Liver (tissue), 3 donors: ENCODE measurements at regions not wholly inside any gene's neighbourhood (a gene's known extent, or its start where the extent isn't known, plus 50 kb on each side); places are given as distances from the start of the nearest gene placed in this dataset.

Experiments
- EGR1 ChIP-seq, 2 donors: IDR thresholded peaks; 2 replicates each; pipeline ENCODE4 v1.6.1; 2016 to 2018; ENCODE audit warnings: antibody characterized with exemption in 2 of 2, low read depth in 2 of 2
- FOXA1 ChIP-seq: IDR thresholded peaks from 2 replicates; pipeline ENCODE4 v1.6.1; 2016; ENCODE audit warnings: antibody characterized with exemption
- HNF4G ChIP-seq: IDR thresholded peaks from 2 replicates; pipeline ENCODE4 v1.6.1; 2016; ENCODE audit warnings: antibody characterized with exemption
- NR2F2 ChIP-seq: IDR thresholded peaks from 2 replicates; pipeline ENCODE4 v1.6.1; 2016; ENCODE audit warnings: antibody characterized with exemption
- RAD21 ChIP-seq, 2 donors: IDR thresholded peaks; 2 replicates each; pipeline ENCODE4 v1.6.1; 2016; ENCODE audit warnings: antibody characterized with exemption in 2 of 2, mild to moderate bottlenecking in 2 of 2
- SP1 ChIP-seq: IDR thresholded peaks from 2 replicates; pipeline ENCODE4 v1.6.1; 2018; ENCODE audit warnings: antibody characterized with exemption, mild to moderate bottlenecking
- TAF1 ChIP-seq: conservative IDR thresholded peaks from 2 replicates; pipeline ENCODE4 v1.6.1; 2016; ENCODE audit warnings: antibody characterized with exemption, mild to moderate bottlenecking
- YY1 ChIP-seq: IDR thresholded peaks from 2 replicates; pipeline ENCODE4 v1.6.1; 2016; ENCODE audit warnings: antibody characterized with exemption, mild to moderate bottlenecking
- TF ChIP-seq, protein P1 (sequence below): fragments of 150-350 bp; IDR thresholded peaks from 2 replicates; pipeline ENCODE4 v1.5.1; 2017; ENCODE audit warnings: improper control_type of control experiment, low read depth, low read length; ENCODE audit not compliant: missing input control
- TF ChIP-seq, protein P2 (sequence below): IDR thresholded peaks from 2 replicates; pipeline ENCODE4 v1.6.1; 2016; ENCODE audit warnings: antibody characterized with exemption, mild to moderate bottlenecking
- TF ChIP-seq, protein P3 (sequence below): IDR thresholded peaks from 2 replicates; pipeline ENCODE4 v1.6.1; 2016; ENCODE audit warnings: antibody characterized with exemption
- TF ChIP-seq, protein P4 (sequence below): IDR thresholded peaks from 2 replicates; pipeline ENCODE4 v1.6.1; 2016; ENCODE audit warnings: antibody characterized with exemption
- TF ChIP-seq, protein P5 (sequence below): IDR thresholded peaks from 2 replicates; pipeline ENCODE4 v1.6.1; 2016; ENCODE audit warnings: antibody characterized with exemption
- donor health status: healthy.
- donor health status: healthy.

DNA sequence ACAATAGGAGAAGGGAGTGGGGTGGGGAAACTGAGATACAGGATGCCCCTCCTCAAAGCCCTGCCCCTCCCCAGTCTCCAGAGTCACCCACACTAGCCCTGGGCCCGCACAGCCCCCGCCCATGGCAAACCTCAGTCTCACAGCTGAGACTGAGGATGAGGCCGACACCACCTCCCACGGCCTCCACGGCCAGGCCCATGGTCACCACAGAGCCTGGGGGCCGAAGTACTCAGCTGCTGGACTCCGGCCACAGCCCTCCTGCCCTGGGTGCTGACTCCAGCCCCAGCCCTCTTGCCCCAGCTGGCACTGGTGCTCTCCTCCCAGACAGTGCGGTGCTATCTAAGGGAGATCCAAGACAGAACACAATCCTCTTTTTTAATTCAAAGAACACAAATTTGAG lies 176.1 kb downstream of the TTLL2 start:
- TF ChIP-seq, protein P1, sequence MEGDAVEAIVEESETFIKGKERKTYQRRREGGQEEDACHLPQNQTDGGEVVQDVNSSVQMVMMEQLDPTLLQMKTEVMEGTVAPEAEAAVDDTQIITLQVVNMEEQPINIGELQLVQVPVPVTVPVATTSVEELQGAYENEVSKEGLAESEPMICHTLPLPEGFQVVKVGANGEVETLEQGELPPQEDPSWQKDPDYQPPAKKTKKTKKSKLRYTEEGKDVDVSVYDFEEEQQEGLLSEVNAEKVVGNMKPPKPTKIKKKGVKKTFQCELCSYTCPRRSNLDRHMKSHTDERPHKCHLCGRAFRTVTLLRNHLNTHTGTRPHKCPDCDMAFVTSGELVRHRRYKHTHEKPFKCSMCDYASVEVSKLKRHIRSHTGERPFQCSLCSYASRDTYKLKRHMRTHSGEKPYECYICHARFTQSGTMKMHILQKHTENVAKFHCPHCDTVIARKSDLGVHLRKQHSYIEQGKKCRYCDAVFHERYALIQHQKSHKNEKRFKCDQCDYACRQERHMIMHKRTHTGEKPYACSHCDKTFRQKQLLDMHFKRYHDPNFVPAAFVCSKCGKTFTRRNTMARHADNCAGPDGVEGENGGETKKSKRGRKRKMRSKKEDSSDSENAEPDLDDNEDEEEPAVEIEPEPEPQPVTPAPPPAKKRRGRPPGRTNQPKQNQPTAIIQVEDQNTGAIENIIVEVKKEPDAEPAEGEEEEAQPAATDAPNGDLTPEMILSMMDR, result no peak
- TF ChIP-seq RAD21 (IDR thresholded peaks at IDR 0.05), result no peak
- no peak for TF ChIP-seq EGR1 (IDR thresholded peaks at IDR 0.05; ENCODE audit: low read depth in 2 of 2)
- TF ChIP-seq, protein P2, sequence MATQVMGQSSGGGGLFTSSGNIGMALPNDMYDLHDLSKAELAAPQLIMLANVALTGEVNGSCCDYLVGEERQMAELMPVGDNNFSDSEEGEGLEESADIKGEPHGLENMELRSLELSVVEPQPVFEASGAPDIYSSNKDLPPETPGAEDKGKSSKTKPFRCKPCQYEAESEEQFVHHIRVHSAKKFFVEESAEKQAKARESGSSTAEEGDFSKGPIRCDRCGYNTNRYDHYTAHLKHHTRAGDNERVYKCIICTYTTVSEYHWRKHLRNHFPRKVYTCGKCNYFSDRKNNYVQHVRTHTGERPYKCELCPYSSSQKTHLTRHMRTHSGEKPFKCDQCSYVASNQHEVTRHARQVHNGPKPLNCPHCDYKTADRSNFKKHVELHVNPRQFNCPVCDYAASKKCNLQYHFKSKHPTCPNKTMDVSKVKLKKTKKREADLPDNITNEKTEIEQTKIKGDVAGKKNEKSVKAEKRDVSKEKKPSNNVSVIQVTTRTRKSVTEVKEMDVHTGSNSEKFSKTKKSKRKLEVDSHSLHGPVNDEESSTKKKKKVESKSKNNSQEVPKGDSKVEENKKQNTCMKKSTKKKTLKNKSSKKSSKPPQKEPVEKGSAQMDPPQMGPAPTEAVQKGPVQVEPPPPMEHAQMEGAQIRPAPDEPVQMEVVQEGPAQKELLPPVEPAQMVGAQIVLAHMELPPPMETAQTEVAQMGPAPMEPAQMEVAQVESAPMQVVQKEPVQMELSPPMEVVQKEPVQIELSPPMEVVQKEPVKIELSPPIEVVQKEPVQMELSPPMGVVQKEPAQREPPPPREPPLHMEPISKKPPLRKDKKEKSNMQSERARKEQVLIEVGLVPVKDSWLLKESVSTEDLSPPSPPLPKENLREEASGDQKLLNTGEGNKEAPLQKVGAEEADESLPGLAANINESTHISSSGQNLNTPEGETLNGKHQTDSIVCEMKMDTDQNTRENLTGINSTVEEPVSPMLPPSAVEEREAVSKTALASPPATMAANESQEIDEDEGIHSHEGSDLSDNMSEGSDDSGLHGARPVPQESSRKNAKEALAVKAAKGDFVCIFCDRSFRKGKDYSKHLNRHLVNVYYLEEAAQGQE, result no peak
- TF ChIP-seq HNF4G, result no peak
- no peak for TF ChIP-seq NR2F2
- no peak for TF ChIP-seq SP1
- TF ChIP-seq TAF1, result no peak
- TF ChIP-seq, protein P3, sequence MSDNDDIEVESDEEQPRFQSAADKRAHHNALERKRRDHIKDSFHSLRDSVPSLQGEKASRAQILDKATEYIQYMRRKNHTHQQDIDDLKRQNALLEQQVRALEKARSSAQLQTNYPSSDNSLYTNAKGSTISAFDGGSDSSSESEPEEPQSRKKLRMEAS, result no peak
- TF ChIP-seq, protein P4, sequence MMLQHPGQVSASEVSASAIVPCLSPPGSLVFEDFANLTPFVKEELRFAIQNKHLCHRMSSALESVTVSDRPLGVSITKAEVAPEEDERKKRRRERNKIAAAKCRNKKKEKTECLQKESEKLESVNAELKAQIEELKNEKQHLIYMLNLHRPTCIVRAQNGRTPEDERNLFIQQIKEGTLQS, result no peak
- TF ChIP-seq YY1, result no peak
- no peak for TF ChIP-seq FOXA1
- TF ChIP-seq, protein P5, sequence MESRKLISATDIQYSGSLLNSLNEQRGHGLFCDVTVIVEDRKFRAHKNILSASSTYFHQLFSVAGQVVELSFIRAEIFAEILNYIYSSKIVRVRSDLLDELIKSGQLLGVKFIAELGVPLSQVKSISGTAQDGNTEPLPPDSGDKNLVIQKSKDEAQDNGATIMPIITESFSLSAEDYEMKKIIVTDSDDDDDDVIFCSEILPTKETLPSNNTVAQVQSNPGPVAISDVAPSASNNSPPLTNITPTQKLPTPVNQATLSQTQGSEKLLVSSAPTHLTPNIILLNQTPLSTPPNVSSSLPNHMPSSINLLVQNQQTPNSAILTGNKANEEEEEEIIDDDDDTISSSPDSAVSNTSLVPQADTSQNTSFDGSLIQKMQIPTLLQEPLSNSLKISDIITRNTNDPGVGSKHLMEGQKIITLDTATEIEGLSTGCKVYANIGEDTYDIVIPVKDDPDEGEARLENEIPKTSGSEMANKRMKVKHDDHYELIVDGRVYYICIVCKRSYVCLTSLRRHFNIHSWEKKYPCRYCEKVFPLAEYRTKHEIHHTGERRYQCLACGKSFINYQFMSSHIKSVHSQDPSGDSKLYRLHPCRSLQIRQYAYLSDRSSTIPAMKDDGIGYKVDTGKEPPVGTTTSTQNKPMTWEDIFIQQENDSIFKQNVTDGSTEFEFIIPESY, result no peak
